Activated naive CD4-positive, alpha-beta T cell treated with anti-CD3 and anti-CD28 coated beads, Interleukin-2, amount 50 U/mL, for 72 hours (primary cell): ENCODE measurements at regions not wholly inside any gene's neighbourhood (a gene's known extent, or its start where the extent isn't known, plus 50 kb on each side); places are given as distances from the start of the nearest gene placed in this dataset.
"Not testable (repeated sequence)": the region's sequence is repeated elsewhere in the genome, so short reads cannot be mapped to it uniquely, and the experiment has no call there.

Experiments used
- ATAC-seq, 2 donors: fragments of 150-1000 bp; cut with Tn5 transposase; 2 replicates each; pipeline ENCODE4 v1.10.0; 2021; ENCODE audit warnings: mild to moderate bottlenecking in 2 of 2, moderate library complexity in 2 of 2
- DNase-seq, 2 donors: peaks; one replicate each; pipeline ENCODE4 v3.0.0; 2021 to 2022; ENCODE audit warnings: low spot score in 2 of 2
- H3K27ac Mint-ChIP-seq, 2 donors: one replicate each; pipeline ENCODE4 v1.8.0; 2022; ENCODE audit warnings: mild to moderate bottlenecking in 2 of 2, mixed read lengths in 2 of 2
- H3K36me3 Mint-ChIP-seq, 2 donors: one replicate each; pipeline ENCODE4 v1.8.0; 2022; ENCODE audit warnings: mixed read lengths in 2 of 2
- H3K9me3 Mint-ChIP-seq, 2 donors: one replicate each; pipeline ENCODE4 v1.8.0; 2022; ENCODE audit warnings: mixed read lengths in 2 of 2

GRCh38 chr7:68050627-68051026, 1054.0 kb downstream of the TYW1 start:
- H3K36me3 Mint-ChIP-seq, result no peaks in the 10 kb centered on the region

DNA sequence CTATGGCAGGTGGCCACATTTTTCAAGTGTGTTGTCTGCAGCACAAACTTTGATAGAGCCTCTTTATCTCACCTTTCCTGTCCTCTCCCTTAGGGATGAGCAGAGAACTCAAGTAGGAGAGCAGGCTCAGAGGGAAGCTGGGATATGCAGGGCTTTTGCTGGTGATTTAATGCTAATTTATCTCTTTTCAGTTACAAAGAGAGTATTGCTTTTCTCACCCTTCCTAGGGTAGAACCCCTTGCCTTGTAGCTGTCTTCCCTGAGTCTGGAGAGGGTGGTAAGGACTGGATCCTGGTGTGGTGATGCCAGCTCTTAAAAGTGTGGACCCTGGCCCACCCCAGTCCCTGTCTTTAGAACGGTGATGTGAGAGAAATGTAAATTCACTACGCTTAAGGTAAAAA, 1061.4 kb downstream of the TYW1 start:
- Mint-ChIP-seq H3K9me3 (peaks cover 6 to 12% of the 10 kb centered on the region in 2 donors), H3K27ac (no peak overlapping the region), H3K36me3 (peaks cover 0 to 6% of the 10 kb centered on the region in 2 donors)
- ATAC-seq (no peak), DNase-seq (no peak)

More at GRCh38 chr7:68050627-68051026, 1054.0 kb downstream of the TYW1 start:
- ATAC-seq (no peak), DNase-seq (no peak)
- no peak overlapping the region for H3K27ac Mint-ChIP-seq
- H3K9me3 Mint-ChIP-seq, result no peaks in the 10 kb centered on the region

DNA sequence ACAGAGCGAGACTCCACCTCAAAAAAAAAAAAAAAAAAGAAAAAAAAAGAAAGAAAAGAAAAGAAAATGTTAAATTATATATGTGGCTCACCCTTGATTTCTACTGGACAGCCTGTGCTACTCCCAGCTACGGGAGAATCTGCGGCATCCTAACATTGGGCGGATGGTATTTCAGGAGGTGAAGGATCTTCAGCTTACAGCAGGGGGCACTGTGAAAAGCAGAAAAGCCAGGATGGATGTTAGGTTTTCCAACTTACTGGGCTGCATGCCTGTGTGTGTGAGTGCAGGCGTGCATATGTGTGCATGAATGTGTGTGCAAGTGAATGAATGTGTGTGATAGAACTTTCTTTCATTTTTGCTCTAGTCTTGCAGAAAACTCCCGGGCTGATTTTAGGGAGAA, 1066.5 kb downstream of the TYW1 start:
- Mint-ChIP-seq H3K27ac (no peak overlapping the region), H3K9me3 (peaks cover 10 to 26% of the 10 kb centered on the region in 2 donors), H3K36me3 (peaks cover 0 to 9% of the 10 kb centered on the region in 2 donors)
- no peak for ATAC-seq
- no peak for DNase-seq

GRCh38 chr7:68065581-68065980, 1068.9 kb downstream of the TYW1 start:
- ATAC-seq (no peak), DNase-seq (no peak)
- Mint-ChIP-seq H3K9me3 (peaks cover 6 to 22% of the 10 kb centered on the region in 2 donors), H3K27ac (no peak overlapping the region), H3K36me3 (peaks cover 0 to 7% of the 10 kb centered on the region in 2 donors)

- peaks cover 4 to 24% of the 10 kb centered on the region in 2 donors for H3K9me3 Mint-ChIP-seq
- no peak overlapping the region for H3K27ac Mint-ChIP-seq
- no peak for ATAC-seq
- peaks cover 0 to 4% of the 10 kb centered on the region in 2 donors for H3K36me3 Mint-ChIP-seq
- no peak for DNase-seq
Measured at GRCh38 chr7:68067845-68068244, 1071.2 kb downstream of the TYW1 start.

GRCh38 chr7:68070992-68071391, 1074.4 kb downstream of the TYW1 start:
- no peak for ATAC-seq
- Mint-ChIP-seq H3K27ac (no peak overlapping the region), H3K9me3 (peaks cover 9 to 23% of the 10 kb centered on the region in 2 donors), H3K36me3 (peaks cover 0 to 4% of the 10 kb centered on the region in 2 donors)
- no peak for DNase-seq

GRCh38 chr7:68073701-68074100, 1077.1 kb downstream of the TYW1 start:
- peaks cover 0 to 7% of the 10 kb centered on the region in 2 donors for H3K36me3 Mint-ChIP-seq
- H3K9me3 Mint-ChIP-seq, result peaks cover 9 to 24% of the 10 kb centered on the region in 2 donors
- ATAC-seq (no peak), DNase-seq (no peak)
- no peak overlapping the region for H3K27ac Mint-ChIP-seq

GRCh38 chr7:68074242-68074641, 1077.6 kb downstream of the TYW1 start:
- no peak for ATAC-seq
- Mint-ChIP-seq H3K36me3 (peaks cover 0 to 13% of the 10 kb centered on the region in 2 donors), H3K9me3 (peaks cover 13 to 23% of the 10 kb centered on the region in 2 donors), H3K27ac (no peak overlapping the region)
- DNase-seq, result no peak

DNA sequence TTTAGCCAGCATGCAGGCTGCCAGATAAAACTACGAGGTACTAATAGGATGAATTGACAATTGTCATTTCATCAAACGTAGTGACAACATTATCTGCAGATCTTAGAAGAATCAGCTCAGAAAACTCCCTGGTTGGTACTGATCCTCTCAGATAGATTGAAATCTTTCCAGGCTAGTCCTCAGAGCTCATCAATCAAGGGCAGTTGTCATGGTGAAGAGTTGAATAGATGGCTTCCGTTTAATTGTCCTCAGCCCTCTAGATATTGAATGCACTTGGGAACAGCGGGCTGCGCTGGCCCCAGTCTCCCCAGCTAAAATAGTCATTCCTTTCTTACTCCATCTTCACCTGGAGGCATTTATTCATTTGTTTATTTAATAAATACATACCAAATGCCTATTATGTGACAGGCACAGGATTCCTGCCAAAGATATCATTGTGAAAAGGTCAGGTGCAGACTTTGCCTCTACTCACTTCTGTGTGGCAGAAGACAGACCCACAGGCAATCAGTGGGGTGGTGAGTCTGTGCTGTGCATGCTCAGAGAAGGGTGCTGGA, 1081.6 kb downstream of the TYW1 start:
- ATAC-seq (no peak), DNase-seq (no peak)
- H3K27ac Mint-ChIP-seq, result no peak overlapping the region
- H3K36me3 Mint-ChIP-seq, result peaks cover 6 to 19% of the 10 kb centered on the region in 2 donors
- H3K9me3 Mint-ChIP-seq, result peaks cover 21 to 34% of the 10 kb centered on the region in 2 donors

- ATAC-seq, H3K27ac Mint-ChIP-seq, DNase-seq: not testable (repeated sequence)
- Mint-ChIP-seq H3K36me3 (peaks cover 12 to 25% of the 10 kb centered on the region in 2 donors), H3K9me3 (peaks cover 30 to 41% of the 10 kb centered on the region in 2 donors)
Measured at GRCh38 chr7:68082066-68082960, 1085.7 kb downstream of the TYW1 start.

GRCh38 chr7:68082961-68083657, 1086.5 kb downstream of the TYW1 start:
- peaks cover 12 to 25% of the 10 kb centered on the region in 2 donors for H3K36me3 Mint-ChIP-seq
- ATAC-seq, DNase-seq, H3K27ac Mint-ChIP-seq: not testable (repeated sequence)
- H3K9me3 Mint-ChIP-seq, result peaks cover 30 to 37% of the 10 kb centered on the region in 2 donors

DNA sequence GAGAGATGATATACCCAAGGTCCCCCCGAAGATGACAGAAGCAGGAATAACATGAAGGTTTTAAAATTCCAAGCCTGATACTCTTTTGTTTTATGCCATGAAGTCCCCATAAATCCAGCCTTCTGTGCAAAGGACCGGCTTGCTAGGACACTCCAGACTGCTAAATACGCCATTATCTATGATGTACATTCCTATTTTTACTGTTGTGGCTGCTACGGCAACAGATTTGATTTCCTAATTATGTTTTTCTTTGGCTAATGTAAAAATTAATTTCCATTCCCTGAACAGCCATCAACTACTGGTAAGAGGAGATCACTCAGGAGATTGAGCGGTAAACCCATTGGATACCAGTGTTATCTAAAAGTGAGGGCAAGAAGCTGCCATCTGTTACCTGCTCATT, 1090.8 kb downstream of the TYW1 start:
- H3K36me3 Mint-ChIP-seq, result peaks cover 6 to 22% of the 10 kb centered on the region in 2 donors
- H3K27ac Mint-ChIP-seq, result no peak overlapping the region
- peaks cover 19 to 28% of the 10 kb centered on the region in 2 donors for H3K9me3 Mint-ChIP-seq
- DNase-seq, result no peak
- no peak for ATAC-seq

DNA sequence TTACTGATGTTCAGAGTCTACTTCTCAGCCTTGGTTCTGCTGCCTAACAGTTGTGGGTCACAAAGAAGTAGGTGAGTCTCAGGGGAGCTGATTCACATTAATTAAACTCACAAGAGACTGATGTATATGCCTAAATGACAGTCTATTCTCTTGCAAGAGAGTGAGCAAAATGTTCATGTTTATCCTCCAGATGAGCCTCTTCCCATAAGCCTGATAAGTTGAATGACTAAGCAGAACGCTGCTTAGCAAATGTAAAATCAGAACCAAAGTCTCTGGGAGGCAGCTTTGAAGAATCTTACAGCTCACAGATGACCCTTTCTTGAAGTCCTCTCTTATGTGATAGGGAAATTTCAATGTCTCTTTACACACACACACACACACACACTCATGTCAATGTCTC, 1092.2 kb downstream of the TYW1 start:
- peaks cover 6 to 22% of the 10 kb centered on the region in 2 donors for H3K36me3 Mint-ChIP-seq
- no peak overlapping the region for H3K27ac Mint-ChIP-seq
- DNase-seq (no peak), ATAC-seq (no peak)
- peaks cover 23 to 28% of the 10 kb centered on the region in 2 donors for H3K9me3 Mint-ChIP-seq

GRCh38 chr7:68090256-68090655, 1093.6 kb downstream of the TYW1 start:
- peaks cover 18 to 23% of the 10 kb centered on the region in 2 donors for H3K9me3 Mint-ChIP-seq
- ATAC-seq, DNase-seq, H3K27ac Mint-ChIP-seq: not testable (repeated sequence)
- H3K36me3 Mint-ChIP-seq, result peaks cover 5 to 16% of the 10 kb centered on the region in 2 donors

DNA sequence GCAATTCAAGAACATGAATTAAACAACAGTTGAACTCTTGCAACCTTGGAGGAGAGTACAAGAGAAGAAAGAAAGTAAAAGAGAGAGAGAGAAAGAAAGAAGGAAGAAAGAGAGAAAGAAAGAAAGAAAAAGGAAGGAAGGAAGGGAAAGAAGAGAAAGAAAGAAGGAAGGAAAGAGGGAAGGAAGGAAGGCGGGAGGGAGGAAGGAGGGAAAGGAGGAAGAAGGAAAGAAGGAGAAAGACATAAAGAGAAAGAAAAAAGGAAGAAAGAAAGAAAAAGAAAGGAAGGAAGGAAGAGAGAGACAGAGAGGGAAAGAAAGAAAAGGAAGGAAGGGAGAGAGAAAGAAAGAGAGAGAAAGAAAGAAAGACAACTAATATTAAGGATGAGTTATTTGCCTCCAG, 1106.7 kb downstream of the TYW1 start:
- Mint-ChIP-seq H3K9me3 (peaks cover 15 to 16% of the 10 kb centered on the region in 2 donors), H3K36me3 (no peaks in the 10 kb centered on the region), H3K27ac (no peak overlapping the region)
- no peak for DNase-seq
- no peak for ATAC-seq

- Mint-ChIP-seq H3K27ac (no peak overlapping the region), H3K36me3 (no peaks in the 10 kb centered on the region), H3K9me3 (peaks cover 17 to 25% of the 10 kb centered on the region in 2 donors)
- DNase-seq, result no peak
- no peak for ATAC-seq
Measured at GRCh38 chr7:68107261-68107660, 1110.6 kb downstream of the TYW1 start.

DNA sequence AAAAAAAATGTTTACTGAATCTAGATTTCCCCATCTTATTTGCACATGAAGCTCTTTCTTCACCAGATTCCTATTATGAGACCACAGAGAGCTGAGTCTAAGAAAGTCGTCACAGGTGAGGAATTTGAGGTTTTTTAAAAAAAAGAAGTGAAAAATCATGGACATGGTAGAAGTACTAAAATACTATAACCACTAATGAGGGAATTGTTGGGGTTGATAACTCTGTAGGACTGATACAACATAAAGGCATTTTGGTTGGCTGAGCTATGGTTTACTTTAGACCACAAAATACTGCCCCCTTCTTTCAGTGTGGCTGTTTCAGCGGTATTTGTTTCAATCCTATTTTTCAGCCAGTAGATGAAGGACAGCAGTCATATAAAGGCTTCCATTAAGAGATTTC, 1111.3 kb downstream of the TYW1 start:
- ATAC-seq, result no peak
- no peak overlapping the region for H3K27ac Mint-ChIP-seq
- peaks cover 21 to 28% of the 10 kb centered on the region in 2 donors for H3K9me3 Mint-ChIP-seq
- no peak for DNase-seq
- peaks cover 0 to 4% of the 10 kb centered on the region in 2 donors for H3K36me3 Mint-ChIP-seq
